Kidney (tissue), 13 donors: ENCODE measurements at regions not wholly inside any gene's neighbourhood (a gene's known extent, or its start where the extent isn't known, plus 50 kb on each side); places are given as distances from the start of the nearest gene placed in this dataset.
"Not testable (repeated sequence)": the region's sequence is repeated elsewhere in the genome, so short reads cannot be mapped to it uniquely, and the experiment has no call there.

Source experiments
- DNase-seq, 5 donors: peaks; one replicate each; pipeline ENCODE4 v3.0.0-alpha.2; 2013 to 2020
- FAIRE-seq: peaks from 2 replicates; lab custom pipeline; 2012; peaks lifted over from hg19 to GRCh38; lab: Jason Lieb, UNC
- H3K27ac ChIP-seq, 2 donors: one replicate each; pipeline ENCODE4 v1.7.0; 2013; ENCODE audit warnings: low read depth in 2 of 2, low read length in 2 of 2, inconsistent platforms in 1 of 2
- H3K27me3 ChIP-seq: one replicate; pipeline ENCODE4 v1.7.1; 2013; ENCODE audit warnings: low read length, inconsistent platforms; ENCODE audit not compliant: control insufficient read depth, insufficient read depth
- H3K36me3 ChIP-seq, 3 donors: one replicate each; pipeline versions ENCODE4 v1.7.0 to v1.7.1; 2013; ENCODE audit warnings: low read length in 3 of 3, control low read depth in 1 of 3, inconsistent platforms in 1 of 3; ENCODE audit not compliant: insufficient read depth in 3 of 3, control insufficient read depth in 2 of 3
- H3K4me1 ChIP-seq, 3 donors: one replicate each; pipeline versions ENCODE4 v1.7.0 to v1.7.1; 2013; ENCODE audit warnings: low read length in 3 of 3, inconsistent platforms in 1 of 3, low read depth in 1 of 3; ENCODE audit not compliant: control insufficient read depth in 2 of 3, insufficient read depth in 2 of 3
- H3K4me3 ChIP-seq, 3 donors: one replicate each; pipeline versions ENCODE4 v1.7.0 to v1.8.1; 2013; ENCODE audit warnings: low read length in 3 of 3, control low read depth in 1 of 3, inconsistent platforms in 1 of 3
- H3K9ac ChIP-seq, 3 donors: one replicate each; pipeline versions ENCODE4 v1.7.0 to v1.7.1; 2013; ENCODE audit warnings: low read length in 3 of 3, control low read depth in 1 of 3, inconsistent platforms in 1 of 3
- H3K9me3 ChIP-seq, 3 donors: one replicate each; pipeline versions ENCODE4 v1.7.0 to v1.7.1; 2013; ENCODE audit warnings: low read length in 3 of 3, control low read depth in 1 of 3, inconsistent platforms in 1 of 3; ENCODE audit not compliant: control insufficient read depth in 2 of 3, insufficient read depth in 1 of 3
- CTCF ChIP-seq: IDR thresholded peaks from 3 replicates; pipeline ENCODE4 v1.5.1; 2012; ENCODE audit warnings: mild to moderate bottlenecking, moderate library complexity, borderline replicate concordance; ENCODE audit not compliant: insufficient read depth; ENCODE audit errors: extremely low read depth
- intact Hi-C: fragments of 100-400 bp; cut with DNase I; formaldehyde crosslinking; loops from one replicate; pipeline ENCODE4 v1.11.1; 2022
- donor health status: control.
- donor health status: control.
- donor health status: control.
- donor health status: control.
- donor health status: control.
- donor health status: DM: yes; HTN: yes; CAD: no.
- donor health status: Normal renal cell carcinoma (clear cell type).

GRCh38 chr13:78046331-78046730, 127.7 kb upstream of the EDNRB start:
- Histone ChIP-seq H3K4me3 (no peak overlapping the region), H3K9me3 (no peaks in the 10 kb centered on the region), H3K9ac (no peak overlapping the region), H3K36me3 (no peaks in the 10 kb centered on the region), H3K27ac (no peak overlapping the region), H3K27me3 (no peaks in the 10 kb centered on the region), H3K4me1 (no peaks in the 10 kb centered on the region)
- FAIRE-seq (no peak), DNase-seq (no peak)
- intact Hi-C loops = no loop called here
- TF ChIP-seq CTCF = no peak

GRCh38 chr13:78045916-78046315, 127.3 kb upstream of the EDNRB start:
- no peak overlapping the region for H3K27ac ChIP-seq
- TF ChIP-seq CTCF = no peak
- no peaks in the 10 kb centered on the region for H3K27me3 ChIP-seq
- no peaks in the 10 kb centered on the region for H3K36me3 ChIP-seq
- FAIRE-seq (no peak), DNase-seq (no peak)
- H3K9me3 ChIP-seq = no peaks in the 10 kb centered on the region
- H3K4me3 ChIP-seq = no peak overlapping the region
- no peaks in the 10 kb centered on the region for H3K4me1 ChIP-seq
- H3K9ac ChIP-seq = no peak overlapping the region
- intact Hi-C loops = no loop called here

- H3K4me3 ChIP-seq, H3K27ac ChIP-seq, H3K4me1 ChIP-seq, H3K9ac ChIP-seq, H3K27me3 ChIP-seq, FAIRE-seq, H3K36me3 ChIP-seq, DNase-seq, H3K9me3 ChIP-seq, intact Hi-C loops: not testable (repeated sequence)
Observed at GRCh38 chr13:78041366-78041765, 122.7 kb upstream of the EDNRB start.

- Histone ChIP-seq H3K4me3 (no peak overlapping the region), H3K27ac (no peak overlapping the region), H3K9ac (no peak overlapping the region), H3K36me3 (no peaks in the 10 kb centered on the region), H3K4me1 (no peaks in the 10 kb centered on the region), H3K9me3 (no peaks in the 10 kb centered on the region), H3K27me3 (no peaks in the 10 kb centered on the region)
- TF ChIP-seq CTCF = no peak
- intact Hi-C loops = no loop called here
- no peak for FAIRE-seq
- DNase-seq = no peak
Observed at GRCh38 chr13:78040205-78040830, 121.7 kb upstream of the EDNRB start.
